Calu3 (cell line): ENCODE measurements at regions not wholly inside any gene's neighbourhood (a gene's known extent, or its start where the extent isn't known, plus 50 kb on each side); places are given as distances from the start of the nearest gene placed in this dataset.

ENCODE experiments used
- BruUV-seq: library from RNA; stranded (reverse); fragments of 400-500 nt; replicated peaks from 2 replicates; lab custom pipeline; 2021; lab: Mats Ljungman, UMichigan
- CTCF ChIA-PET: fragments of 300-600 bp; sonication (Branson Sonifier 250); formaldehyde crosslinking; loops from one replicate; lab custom pipeline; 2022; ENCODE audit warnings: antibody characterized with exemption; lab: Charles Lee
- DNase-seq: peaks from one replicate; pipeline ENCODE4 v3.0.0; 2022
- H3K27ac Mint-ChIP-seq: one replicate; pipeline ENCODE4 v1.8.0; 2022; ENCODE audit warnings: mixed read lengths; ENCODE audit not compliant: unreplicated experiment
- H3K27me3 Mint-ChIP-seq: one replicate; pipeline ENCODE4 v1.8.0; 2022; ENCODE audit warnings: mixed read lengths; ENCODE audit not compliant: unreplicated experiment
- H3K36me3 Mint-ChIP-seq: one replicate; pipeline ENCODE4 v1.8.0; 2022; ENCODE audit warnings: mild to moderate bottlenecking, moderate library complexity, mixed read lengths; ENCODE audit not compliant: insufficient read depth, unreplicated experiment
- H3K4me1 Mint-ChIP-seq: one replicate; pipeline ENCODE4 v1.8.0; 2022; ENCODE audit warnings: mild to moderate bottlenecking, low read depth, mixed read lengths; ENCODE audit not compliant: unreplicated experiment
- H3K4me3 Mint-ChIP-seq: one replicate; pipeline ENCODE4 v1.8.0; 2022; ENCODE audit warnings: mild to moderate bottlenecking, low read depth, moderate library complexity, mixed read lengths; ENCODE audit not compliant: unreplicated experiment
- H3K9me3 Mint-ChIP-seq: one replicate; pipeline ENCODE4 v1.8.0; 2022; ENCODE audit warnings: low read depth, mixed read lengths; ENCODE audit not compliant: unreplicated experiment
- CTCF ChIP-seq: fragments of 200-600 bp; IDR thresholded peaks from one replicate; pipeline ENCODE4 v1.8.0; 2022; ENCODE audit warnings: antibody characterized with exemption; ENCODE audit not compliant: unreplicated experiment
- intact Hi-C: fragments of 100-400 bp; cut with micrococcal nuclease; formaldehyde crosslinking; loops from one replicate; pipeline ENCODE4 v1.10.0; 2022; ENCODE audit not compliant: unreplicated experiment

DNA sequence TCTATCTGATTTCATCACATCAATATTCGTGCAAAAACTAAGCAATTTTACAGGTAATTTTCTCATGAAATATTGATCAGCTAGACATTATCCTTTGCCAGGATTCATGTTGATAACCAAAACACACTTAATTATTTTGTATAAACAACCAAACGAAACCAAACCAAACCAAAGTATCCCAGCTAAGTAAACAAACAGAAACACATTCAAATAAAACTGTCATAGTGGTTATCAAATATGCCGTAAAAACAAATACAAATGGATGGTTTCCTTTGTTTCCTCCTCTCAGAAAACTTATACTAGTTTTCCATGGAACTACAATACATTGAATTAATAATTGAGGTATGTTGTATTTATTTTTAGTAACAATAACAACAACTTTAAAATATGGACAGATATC, 777.4 kb downstream of the DSC3 start:
- Mint-ChIP-seq H3K27me3 (no peaks in the 10 kb centered on the region), H3K9me3 (no peaks in the 10 kb centered on the region), H3K36me3 (no peaks in the 10 kb centered on the region), H3K27ac (no peak overlapping the region), H3K4me1 (no peaks in the 10 kb centered on the region), H3K4me3 (no peak overlapping the region)
- no peak for TF ChIP-seq CTCF
- no peak for DNase-seq
- intact Hi-C loops, result no loop called here
- CTCF ChIA-PET, result no interaction called here
- no TSS peak for BruUV-seq

DNA sequence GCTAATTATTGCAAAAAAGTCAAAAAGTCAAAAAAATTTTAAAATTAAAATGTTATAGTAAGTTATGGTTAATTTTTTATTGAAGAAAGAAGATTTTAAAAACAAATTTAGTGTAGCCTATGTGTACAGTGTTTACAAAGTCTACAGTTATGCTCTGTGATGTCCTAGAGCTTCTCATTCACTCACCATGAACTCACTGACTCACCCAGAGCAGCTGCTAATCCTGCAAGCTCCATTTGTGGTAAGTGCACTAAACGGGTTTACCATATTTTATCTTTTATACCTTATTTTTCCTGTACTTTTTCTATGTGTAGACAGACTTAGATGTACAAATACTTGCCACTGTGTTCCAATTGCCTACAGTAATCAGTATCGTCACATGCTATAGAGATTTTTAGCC, 788.2 kb downstream of the DSC3 start:
- no peak overlapping the region for H3K4me3 Mint-ChIP-seq
- H3K36me3 Mint-ChIP-seq, result no peaks in the 10 kb centered on the region
- no peaks in the 10 kb centered on the region for H3K4me1 Mint-ChIP-seq
- TF ChIP-seq CTCF, result no peak
- CTCF ChIA-PET, result no interaction called here
- no peaks in the 10 kb centered on the region for H3K27me3 Mint-ChIP-seq
- intact Hi-C loops, result no loop called here
- no peak for DNase-seq
- no TSS peak for BruUV-seq
- H3K27ac Mint-ChIP-seq, result no peak overlapping the region
- H3K9me3 Mint-ChIP-seq, result no peaks in the 10 kb centered on the region

GRCh38 chr18:30248056-30248455, 794.5 kb downstream of the DSC3 start:
- intact Hi-C loops, result no loop called here
- peaks cover 3% of the 10 kb centered on the region for H3K9me3 Mint-ChIP-seq
- H3K36me3 Mint-ChIP-seq, result no peaks in the 10 kb centered on the region
- H3K4me3 Mint-ChIP-seq, result no peak overlapping the region
- no peaks in the 10 kb centered on the region for H3K27me3 Mint-ChIP-seq
- DNase-seq, result no peak
- H3K27ac Mint-ChIP-seq, result no peak overlapping the region
- BruUV-seq, result no TSS peak
- CTCF ChIA-PET, result no interaction called here
- TF ChIP-seq CTCF, result no peak
- H3K4me1 Mint-ChIP-seq, result no peaks in the 10 kb centered on the region

GRCh38 chr18:30245766-30246455, 796.6 kb downstream of the DSC3 start:
- TF ChIP-seq CTCF, result no peak
- intact Hi-C loops, result no loop called here
- no peaks in the 10 kb centered on the region for H3K36me3 Mint-ChIP-seq
- no peaks in the 10 kb centered on the region for H3K4me1 Mint-ChIP-seq
- peaks cover 3% of the 10 kb centered on the region for H3K9me3 Mint-ChIP-seq
- no peak overlapping the region for H3K27ac Mint-ChIP-seq
- CTCF ChIA-PET, result interaction anchor here (0.9 kb wide), 1 partner anchor 13 kb away, joined by 3 read pairs; no protein-coding TSS in a partner anchor
- no peaks in the 10 kb centered on the region for H3K27me3 Mint-ChIP-seq
- no peak overlapping the region for H3K4me3 Mint-ChIP-seq
- no peak for DNase-seq
- no TSS peak for BruUV-seq
